Ammon's horn (tissue), 1 donor: ENCODE measurements at regions not wholly inside any gene's neighbourhood (a gene's known extent, or its start where the extent isn't known, plus 50 kb on each side); places are given as distances from the start of the nearest gene placed in this dataset.

ENCODE experiments used
- DNase-seq: peaks from one replicate; pipeline ENCODE4 v3.0.0-alpha.2; 2016; ENCODE audit warnings: low spot score

GRCh38 chr2:10237392-10238321 lies 65.0 kb upstream of the HPCAL1 start:
- no peak for DNase-seq

- no peak for DNase-seq
Measured at GRCh38 chr2:10238396-10238795, 64.3 kb upstream of the HPCAL1 start.

GRCh38 chr2:10238991-10239485 lies 63.7 kb upstream of the HPCAL1 start:
- DNase-seq, result no peak

- DNase-seq, result no peak
Measured at GRCh38 chr2:10239561-10239967, 63.1 kb upstream of the HPCAL1 start.

GRCh38 chr2:10240161-10240681 lies 62.5 kb upstream of the HPCAL1 start:
- no peak for DNase-seq

- no peak for DNase-seq
Measured at GRCh38 chr2:10240911-10241610, 61.6 kb upstream of the HPCAL1 start.

GRCh38 chr2:10241641-10242430 lies 60.9 kb upstream of the HPCAL1 start:
- DNase-seq, result no peak

GRCh38 chr2:10242451-10242850 lies 60.3 kb upstream of the HPCAL1 start:
- DNase-seq, result no peak

- DNase-seq, result no peak
Measured at GRCh38 chr2:10242998-10243925, 59.4 kb upstream of the HPCAL1 start.

- no peak for DNase-seq
Measured at GRCh38 chr2:10243926-10244270, 58.8 kb upstream of the HPCAL1 start.

- no peak for DNase-seq
Measured at GRCh38 chr2:10245021-10245420, 57.7 kb upstream of the HPCAL1 start.

- DNase-seq, result no peak
Measured at GRCh38 chr2:10245661-10246060, 57.0 kb upstream of the HPCAL1 start.

- DNase-seq, result no peak
Measured at GRCh38 chr2:10246370-10246769, 56.3 kb upstream of the HPCAL1 start.

GRCh38 chr2:10246831-10247230 lies 55.9 kb upstream of the HPCAL1 start:
- no peak for DNase-seq

GRCh38 chr2:10249798-10250197 lies 52.9 kb upstream of the HPCAL1 start:
- DNase-seq, result no peak

- DNase-seq, result no peak
Measured at GRCh38 chr2:10252224-10252623, 50.5 kb upstream of the HPCAL1 start.

GRCh38 chr2:10252661-10253060 lies 50.0 kb upstream of the HPCAL1 start:
- DNase-seq, result no peak
